ENCODE measurements at regions not wholly inside any gene's neighbourhood (a gene's known extent, or its start where the extent isn't known, plus 50 kb on each side); places are given as distances from the start of the nearest gene placed in this dataset.
"Not testable (repeated sequence)": the region's sequence is repeated elsewhere in the genome, so short reads cannot be mapped to it uniquely, and the experiment has no call there.

GRCh38 chr16:73415286-73415685, 367.4 kb upstream of the ZFHX3 start:
- DNase-seq = no peak

- DNase-seq = no peak
Measured at GRCh38 chr16:73414638-73415037, 366.7 kb upstream of the ZFHX3 start.

GRCh38 chr16:73413830-73414190, 365.9 kb upstream of the ZFHX3 start:
- DNase-seq = no peak

GRCh38 chr16:73413091-73413829, 365.3 kb upstream of the ZFHX3 start:
- no peak for DNase-seq

GRCh38 chr16:73412416-73412815, 364.5 kb upstream of the ZFHX3 start:
- DNase-seq = no peak

- no peak for DNase-seq
Measured at GRCh38 chr16:73408716-73409115, 360.8 kb upstream of the ZFHX3 start.

- no peak for DNase-seq
Measured at GRCh38 chr16:73408311-73408710, 360.4 kb upstream of the ZFHX3 start.

GRCh38 chr16:73405851-73406250, 357.9 kb upstream of the ZFHX3 start:
- DNase-seq = no peak

- no peak for DNase-seq
Measured at GRCh38 chr16:73404001-73404400, 356.1 kb upstream of the ZFHX3 start.

- no peak for DNase-seq
Measured at GRCh38 chr16:73403291-73403690, 355.4 kb upstream of the ZFHX3 start.

GRCh38 chr16:73400951-73401350, 353.0 kb upstream of the ZFHX3 start:
- no peak for DNase-seq

GRCh38 chr16:73399997-73400396, 352.1 kb upstream of the ZFHX3 start:
- no peak for DNase-seq

- no peak for DNase-seq
Measured at GRCh38 chr16:73399486-73399885, 351.6 kb upstream of the ZFHX3 start.

- not testable (repeated sequence) for DNase-seq
Measured at GRCh38 chr16:73398604-73399003, 350.7 kb upstream of the ZFHX3 start.

- DNase-seq = no peak
Measured at GRCh38 chr16:73396556-73396955, 348.6 kb upstream of the ZFHX3 start.

GRCh38 chr16:73390936-73391335, 343.0 kb upstream of the ZFHX3 start:
- no peak for DNase-seq

- no peak for DNase-seq
Measured at GRCh38 chr16:73390491-73390890, 342.6 kb upstream of the ZFHX3 start.

GRCh38 chr16:73389085-73389484, 341.2 kb upstream of the ZFHX3 start:
- no peak for DNase-seq

GRCh38 chr16:73387979-73388378, 340.1 kb upstream of the ZFHX3 start:
- DNase-seq = no peak

GRCh38 chr16:73385696-73386095, 337.8 kb upstream of the ZFHX3 start:
- no peak for DNase-seq

- DNase-seq = no peak
Measured at GRCh38 chr16:73384506-73385089, 336.7 kb upstream of the ZFHX3 start.

- DNase-seq = no peak
Measured at GRCh38 chr16:73383988-73384365, 336.0 kb upstream of the ZFHX3 start.

GRCh38 chr16:73383195-73383987, 335.5 kb upstream of the ZFHX3 start:
- DNase-seq = peak in 14 of 56 donors; percentile 2 to 36 (median 12)

Measured in nucleus accumbens (tissue), 56 donors.